GM12873 (cell line): ENCODE measurements at regions not wholly inside any gene's neighbourhood (a gene's known extent, or its start where the extent isn't known, plus 50 kb on each side); places are given as distances from the start of the nearest gene placed in this dataset.

ENCODE experiments used
- TF ChIP-seq, protein P1 (sequence below): IDR thresholded peaks from 2 replicates; pipeline ENCODE4 v1.5.1; 2012; ENCODE audit warnings: low read depth, mild to moderate bottlenecking, moderate library complexity, low read length, control low read depth; ENCODE audit not compliant: insufficient read depth; ENCODE audit errors: missing control alignments

DNA sequence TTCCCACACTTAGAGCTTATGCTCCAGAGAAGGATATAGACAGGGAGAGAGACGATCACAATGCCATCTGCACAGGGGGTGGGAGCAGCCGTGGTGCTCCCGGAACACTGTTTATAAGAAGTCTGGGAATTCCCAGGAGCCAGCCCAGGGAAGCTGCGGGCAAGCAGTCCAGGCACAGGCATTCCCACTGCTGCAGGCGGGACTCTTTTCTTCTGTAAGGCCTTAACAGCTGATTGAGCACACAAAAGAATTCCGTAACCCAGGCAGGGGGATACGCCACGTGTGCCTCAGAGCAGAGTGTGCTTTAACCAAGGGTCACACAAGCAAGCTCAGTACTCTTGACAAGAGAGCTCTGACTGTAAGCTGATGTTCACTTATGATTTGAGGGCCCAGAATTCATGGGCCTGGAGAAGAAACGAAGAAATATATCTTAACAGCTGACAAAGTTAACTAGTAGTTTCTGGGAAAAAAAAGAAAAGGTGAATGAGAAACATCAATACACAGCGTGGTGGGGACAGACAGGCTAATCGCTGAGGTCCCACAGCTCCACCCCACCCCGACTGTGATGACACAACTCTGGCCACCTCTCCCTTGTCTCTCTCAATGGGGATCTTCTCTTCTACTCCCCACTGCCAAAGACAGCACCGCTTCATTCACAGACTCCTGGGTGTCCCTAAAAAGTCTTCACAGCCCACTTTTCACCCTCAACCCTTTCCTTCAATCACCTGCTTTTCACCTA, 85.9 kb upstream of the SIMC1 start:
- TF ChIP-seq, protein P1, sequence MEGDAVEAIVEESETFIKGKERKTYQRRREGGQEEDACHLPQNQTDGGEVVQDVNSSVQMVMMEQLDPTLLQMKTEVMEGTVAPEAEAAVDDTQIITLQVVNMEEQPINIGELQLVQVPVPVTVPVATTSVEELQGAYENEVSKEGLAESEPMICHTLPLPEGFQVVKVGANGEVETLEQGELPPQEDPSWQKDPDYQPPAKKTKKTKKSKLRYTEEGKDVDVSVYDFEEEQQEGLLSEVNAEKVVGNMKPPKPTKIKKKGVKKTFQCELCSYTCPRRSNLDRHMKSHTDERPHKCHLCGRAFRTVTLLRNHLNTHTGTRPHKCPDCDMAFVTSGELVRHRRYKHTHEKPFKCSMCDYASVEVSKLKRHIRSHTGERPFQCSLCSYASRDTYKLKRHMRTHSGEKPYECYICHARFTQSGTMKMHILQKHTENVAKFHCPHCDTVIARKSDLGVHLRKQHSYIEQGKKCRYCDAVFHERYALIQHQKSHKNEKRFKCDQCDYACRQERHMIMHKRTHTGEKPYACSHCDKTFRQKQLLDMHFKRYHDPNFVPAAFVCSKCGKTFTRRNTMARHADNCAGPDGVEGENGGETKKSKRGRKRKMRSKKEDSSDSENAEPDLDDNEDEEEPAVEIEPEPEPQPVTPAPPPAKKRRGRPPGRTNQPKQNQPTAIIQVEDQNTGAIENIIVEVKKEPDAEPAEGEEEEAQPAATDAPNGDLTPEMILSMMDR: no peak

DNA sequence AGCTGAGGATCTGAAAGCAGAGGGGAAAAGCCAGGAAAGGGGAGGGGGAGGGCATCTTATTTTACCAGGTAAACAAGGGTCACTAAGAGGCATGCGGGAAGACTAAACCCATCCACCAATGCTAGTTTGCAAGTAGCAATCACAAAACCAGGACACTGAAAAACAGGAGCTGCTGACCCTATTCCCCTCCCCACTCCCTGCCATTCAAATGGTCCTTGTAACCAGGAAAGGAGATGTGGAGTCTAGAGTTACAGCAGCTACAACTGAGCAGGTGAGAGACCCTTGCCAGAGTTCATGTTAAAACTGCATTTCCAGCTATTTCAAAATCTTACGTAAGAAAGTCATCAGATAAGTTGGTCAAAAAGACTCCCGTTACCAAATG, 85.3 kb upstream of the SIMC1 start:
- TF ChIP-seq, protein P1: no peak

DNA sequence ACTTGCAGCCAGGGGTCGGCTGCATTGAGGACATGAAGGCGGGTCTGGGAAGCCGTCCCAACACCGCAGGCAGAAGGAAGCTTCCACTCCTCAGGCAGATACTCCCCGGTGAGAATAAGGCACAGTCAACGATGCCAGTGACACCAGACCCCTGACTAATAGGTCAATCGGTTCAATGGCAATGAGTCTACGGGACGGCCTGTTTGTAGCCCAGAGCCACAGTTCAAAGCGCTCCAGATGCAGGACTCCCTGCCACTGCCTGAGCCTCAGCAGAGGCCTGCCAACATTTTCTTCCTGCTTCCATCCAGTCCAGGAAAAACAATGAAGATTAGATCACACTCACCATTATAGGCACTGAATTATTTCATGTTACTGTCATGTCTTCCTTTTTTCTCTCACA, 84.5 kb upstream of the SIMC1 start:
- TF ChIP-seq, protein P1: no peak

DNA sequence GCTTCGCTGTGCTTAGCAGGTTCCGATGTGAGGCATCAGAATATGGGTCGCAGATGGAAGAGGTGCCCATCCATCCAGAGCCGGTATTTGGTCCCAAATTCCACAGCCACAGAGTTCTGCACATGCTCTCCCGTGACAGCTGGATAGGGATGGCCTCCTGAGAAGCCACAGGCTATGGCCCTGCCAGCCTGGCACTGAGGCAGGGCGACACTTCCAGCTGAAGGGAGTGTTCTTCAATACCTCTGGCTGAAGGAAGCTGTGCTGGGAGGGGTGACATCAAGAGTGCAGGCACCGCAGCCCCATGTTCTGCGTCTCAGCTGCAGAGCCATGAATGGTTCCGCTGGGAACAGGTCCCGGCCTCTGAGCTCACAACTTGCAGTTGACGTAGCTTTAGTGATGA, 83.4 kb upstream of the SIMC1 start:
- TF ChIP-seq, protein P1: no peak

DNA sequence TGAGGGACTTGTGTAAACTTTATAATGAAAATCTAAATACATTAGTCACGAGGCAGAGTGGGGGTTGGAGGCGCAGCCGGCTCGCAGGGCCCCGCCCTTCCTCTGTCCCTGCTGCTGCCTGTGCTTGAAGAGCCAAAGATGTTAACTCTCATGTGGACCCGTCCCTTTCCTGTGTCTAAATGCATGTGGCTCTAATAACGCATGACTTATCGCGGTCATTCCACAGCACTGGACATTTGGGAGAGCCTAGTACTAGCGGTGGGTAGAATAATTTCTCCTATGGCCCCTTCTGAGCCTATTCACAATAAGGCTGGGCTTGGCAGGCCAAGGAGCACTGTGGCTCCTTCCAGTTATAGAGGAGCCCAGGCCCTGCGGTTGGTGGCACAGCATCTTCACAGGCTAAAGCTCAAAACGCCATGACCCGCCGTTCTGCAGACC, 82.3 kb upstream of the SIMC1 start:
- TF ChIP-seq, protein P1: no peak

DNA sequence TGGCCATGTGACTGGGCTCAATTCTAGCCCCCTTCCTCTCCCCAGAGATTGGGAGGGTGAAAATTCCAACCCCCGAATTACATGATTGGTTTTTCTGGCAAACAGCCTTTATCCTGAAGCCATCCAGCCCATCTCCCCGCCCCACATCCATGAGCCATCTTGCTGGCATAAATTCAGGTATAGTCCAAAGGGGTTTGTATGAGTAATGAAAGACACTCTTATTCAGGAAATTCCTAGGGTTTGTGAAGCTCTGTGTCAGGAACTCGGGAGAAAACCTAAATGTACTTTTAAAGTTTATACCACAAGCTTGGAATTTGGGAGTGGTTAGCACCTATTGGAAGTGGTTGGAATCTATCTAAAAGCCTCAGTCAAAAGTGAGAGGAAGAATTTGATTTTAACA, 80.6 kb upstream of the SIMC1 start:
- TF ChIP-seq, protein P1: no peak

DNA sequence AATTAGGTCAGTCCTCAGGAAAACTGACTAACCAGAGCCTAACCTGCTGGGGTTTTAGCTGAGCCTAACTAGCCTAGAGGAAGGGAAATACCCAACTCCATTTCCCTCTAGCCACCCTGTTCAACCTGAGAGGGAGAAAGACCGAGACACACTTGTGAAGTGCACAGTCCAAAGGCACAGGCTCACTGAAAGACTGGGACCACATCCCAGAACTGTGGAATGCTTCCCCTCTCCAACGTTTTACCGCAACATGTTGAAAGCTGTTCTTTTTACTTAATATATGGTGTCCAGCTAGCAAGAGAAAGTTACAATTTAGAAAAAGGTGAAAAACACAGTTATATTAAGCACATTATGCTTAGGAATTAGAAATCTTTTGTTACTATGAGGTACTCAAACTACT, 76.8 kb upstream of the SIMC1 start:
- TF ChIP-seq, protein P1: no peak
